ENCODE measurements at regions not wholly inside any gene's neighbourhood (a gene's known extent, or its start where the extent isn't known, plus 50 kb on each side); places are given as distances from the start of the nearest gene placed in this dataset.
A peak's percentile ranks its signal among the peaks of the same experiment; 100 is the strongest.

- ATAC-seq: no peak
- TF ChIP-seq ISL1 (CRISPR knock-in tag; IDR thresholded peaks at IDR 0.05) (peak; percentile 51; the same call in 1 of the 2 replicates), SNAI2 (CRISPR knock-in tag; IDR thresholded peaks at IDR 0.05) (no peak)
Observed at GRCh38 chr4:85106805-85107336, 140.4 kb upstream of the WDFY3 start.

- no peak for TF ChIP-seq ZNF8 (CRISPR knock-in tag; IDR thresholded peaks at IDR 0.05)
- TF ChIP-seq ZNF565 (CRISPR knock-in tag; conservative IDR thresholded peaks at IDR 0.05; ENCODE audit: low read depth): no peak
- no peak for TF ChIP-seq RARB (CRISPR knock-in tag; IDR thresholded peaks at IDR 0.05)
- no peak for TF ChIP-seq TSHZ2 (CRISPR knock-in tag; IDR thresholded peaks at IDR 0.05)
- no peak for TF ChIP-seq CREB5 (CRISPR knock-in tag; IDR thresholded peaks at IDR 0.05; ENCODE audit: low read depth)
- no peak for TF ChIP-seq PPARA (CRISPR knock-in tag; IDR thresholded peaks at IDR 0.05; ENCODE audit: borderline replicate concordance)
- no peak for TF ChIP-seq CSDC2 (CRISPR knock-in tag; IDR thresholded peaks at IDR 0.05)
- no peak for TF ChIP-seq PATZ1 (CRISPR knock-in tag; IDR thresholded peaks at IDR 0.05; ENCODE audit: borderline replicate concordance)
- TF ChIP-seq ESRRG (CRISPR knock-in tag; IDR thresholded peaks at IDR 0.05): no peak
- no peak for TF ChIP-seq GLIS3 (CRISPR knock-in tag; IDR thresholded peaks at IDR 0.05)
- ATAC-seq: no peak; the same call in 2 of the 3 replicates
Observed at GRCh38 chr4:85107553-85107952, 141.1 kb upstream of the WDFY3 start.

GRCh38 chr4:85113706-85114105, 147.2 kb upstream of the WDFY3 start:
- TF ChIP-seq POU6F1 (CRISPR knock-in tag; IDR thresholded peaks at IDR 0.05; ENCODE audit: borderline replicate concordance, low read depth) (no peak), RARB (CRISPR knock-in tag; IDR thresholded peaks at IDR 0.05) (no peak), ZFP30 (CRISPR knock-in tag; IDR thresholded peaks at IDR 0.05) (no peak), CREB5 (CRISPR knock-in tag; IDR thresholded peaks at IDR 0.05; ENCODE audit: low read depth) (no peak), OSR1 (CRISPR knock-in tag; IDR thresholded peaks at IDR 0.05) (no peak), PATZ1 (CRISPR knock-in tag; IDR thresholded peaks at IDR 0.05; ENCODE audit: borderline replicate concordance) (no peak), PPARA (CRISPR knock-in tag; IDR thresholded peaks at IDR 0.05; ENCODE audit: borderline replicate concordance) (no peak), ZC3H10 (CRISPR knock-in tag; IDR thresholded peaks at IDR 0.05) (no peak), ZNF70 (CRISPR knock-in tag; IDR thresholded peaks at IDR 0.05) (no peak), SNAI2 (CRISPR knock-in tag; IDR thresholded peaks at IDR 0.05) (no peak), TSHZ2 (CRISPR knock-in tag; IDR thresholded peaks at IDR 0.05) (no peak), TCF4 (CRISPR knock-in tag; IDR thresholded peaks at IDR 0.05; ENCODE audit: borderline replicate concordance) (no peak), ISL1 (CRISPR knock-in tag; IDR thresholded peaks at IDR 0.05) (no peak), ZFP3 (CRISPR knock-in tag; IDR thresholded peaks at IDR 0.05) (no peak), CSRNP3 (CRISPR knock-in tag; IDR thresholded peaks at IDR 0.05) (no peak), GLIS3 (CRISPR knock-in tag; IDR thresholded peaks at IDR 0.05) (no peak), TOX (CRISPR knock-in tag; IDR thresholded peaks at IDR 0.05; ENCODE audit: borderline replicate concordance) (no peak), ARNTL (CRISPR knock-in tag; IDR thresholded peaks at IDR 0.05; ENCODE audit: borderline replicate concordance, low read depth) (no peak)
- no peak for ATAC-seq
